Tibial nerve (tissue), 4 donors: ENCODE measurements at regions not wholly inside any gene's neighbourhood (a gene's known extent, or its start where the extent isn't known, plus 50 kb on each side); places are given as distances from the start of the nearest gene placed in this dataset.

ENCODE experiments used
- EP300 ChIP-seq, 2 donors: sonication (generic); formaldehyde crosslinking; IDR thresholded peaks; one replicate each; pipeline ENCODE4 v1.6.1; 2017; ENCODE audit warnings: antibody characterized with exemption in 2 of 2, mild to moderate bottlenecking in 1 of 2
- POLR2A ChIP-seq, 2 donors: fragments of 450-650 bp; IDR thresholded peaks; one replicate each; pipeline ENCODE4 v1.6.1; 2017; ENCODE audit warnings: antibody characterized with exemption in 2 of 2, mild to moderate bottlenecking in 2 of 2, moderate library complexity in 2 of 2
- TF ChIP-seq, protein P1 (sequence below), 5 experiments: fragments of 200-600 bp in 3 of 5; fragments of 450-650 bp in 2 of 5; sonication (generic) in 3 of 5; IDR thresholded peaks; one replicate each; pipeline ENCODE4 v1.5.1; 2016 to 2019; ENCODE audit warnings: antibody characterized with exemption in 5 of 5, mild to moderate bottlenecking in 3 of 5, moderate library complexity in 2 of 5

DNA sequence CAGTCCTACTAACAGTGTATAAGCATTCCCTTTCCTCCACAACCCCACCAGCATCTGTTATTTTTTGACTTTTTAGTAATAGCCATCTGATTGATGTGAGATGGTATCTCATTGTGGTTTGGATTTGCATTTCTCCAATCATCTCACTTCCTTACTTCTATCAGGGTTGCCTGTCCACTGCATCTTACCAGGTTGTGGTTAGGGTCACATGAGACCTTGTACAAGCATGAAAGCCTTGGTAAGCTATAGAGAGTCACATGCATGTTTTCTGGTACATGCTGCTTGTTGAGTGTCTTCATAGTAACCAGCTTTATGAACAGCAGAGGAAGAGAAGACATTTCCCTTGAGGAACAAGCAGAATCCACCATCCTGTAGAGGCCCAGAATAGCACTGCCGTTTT, 102.9 kb upstream of the PAX6 start:
- TF ChIP-seq, protein P1, sequence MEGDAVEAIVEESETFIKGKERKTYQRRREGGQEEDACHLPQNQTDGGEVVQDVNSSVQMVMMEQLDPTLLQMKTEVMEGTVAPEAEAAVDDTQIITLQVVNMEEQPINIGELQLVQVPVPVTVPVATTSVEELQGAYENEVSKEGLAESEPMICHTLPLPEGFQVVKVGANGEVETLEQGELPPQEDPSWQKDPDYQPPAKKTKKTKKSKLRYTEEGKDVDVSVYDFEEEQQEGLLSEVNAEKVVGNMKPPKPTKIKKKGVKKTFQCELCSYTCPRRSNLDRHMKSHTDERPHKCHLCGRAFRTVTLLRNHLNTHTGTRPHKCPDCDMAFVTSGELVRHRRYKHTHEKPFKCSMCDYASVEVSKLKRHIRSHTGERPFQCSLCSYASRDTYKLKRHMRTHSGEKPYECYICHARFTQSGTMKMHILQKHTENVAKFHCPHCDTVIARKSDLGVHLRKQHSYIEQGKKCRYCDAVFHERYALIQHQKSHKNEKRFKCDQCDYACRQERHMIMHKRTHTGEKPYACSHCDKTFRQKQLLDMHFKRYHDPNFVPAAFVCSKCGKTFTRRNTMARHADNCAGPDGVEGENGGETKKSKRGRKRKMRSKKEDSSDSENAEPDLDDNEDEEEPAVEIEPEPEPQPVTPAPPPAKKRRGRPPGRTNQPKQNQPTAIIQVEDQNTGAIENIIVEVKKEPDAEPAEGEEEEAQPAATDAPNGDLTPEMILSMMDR (IDR thresholded peaks at IDR 0.05): no peak
- TF ChIP-seq EP300 (IDR thresholded peaks at IDR 0.05) (no peak), POLR2A (IDR thresholded peaks at IDR 0.05) (no peak)
